HCT116 (cell line): ENCODE measurements at regions not wholly inside any gene's neighbourhood (a gene's known extent, or its start where the extent isn't known, plus 50 kb on each side); places are given as distances from the start of the nearest gene placed in this dataset.

Source experiments
- ATAC-seq: fragments of 200-7000 bp; cut with Tn5 transposase; 2 replicates; pipeline ENCODE4 v1.9.1; 2020; ENCODE audit warnings: mild to moderate bottlenecking, moderate library complexity
- BruUV-seq: library from RNA; stranded (reverse); fragments of 400-500 nt; replicated peaks from 2 replicates; lab custom pipeline; 2021; lab: Mats Ljungman, UMichigan
- CTCF ChIA-PET: fragments of 300-600 bp; sonication (Branson Sonifier 250); formaldehyde crosslinking; loops from one replicate; lab custom pipeline; 2021; ENCODE audit warnings: antibody characterized with exemption; lab: Charles Lee
- POLR2A ChIA-PET: fragments of 300-600, 350-600 bp; sonication (Branson Sonifier 250); formaldehyde crosslinking; loops from one replicate; lab custom pipeline; 2021; ENCODE audit warnings: antibody characterized with exemption; lab: Charles Lee
- RAD21 ChIA-PET, 2 experiments: fragments of 300-600 bp; sonication (Branson Sonifier 250); formaldehyde crosslinking; loops; one replicate each; lab custom pipeline; 2023; ENCODE audit warnings: low total read pairs in 2 of 2; ENCODE audit not compliant: uncharacterized antibody in 2 of 2, unreplicated experiment in 2 of 2, low non-redundant PET in 1 of 2; lab: Charles Lee
- DNase-seq: peaks from one replicate; pipeline ENCODE4 v3.0.0-alpha.2; 2010; ENCODE audit warnings: low read depth, low spot score
- H2AFZ ChIP-seq: fragments of 200-600 bp; shearing (Covaris generic), sonication (generic); 2 replicates; pipeline ENCODE4 v1.6.1; 2017; ENCODE audit warnings: low read depth, mixed run types, mixed read lengths, antibody characterized with exemption, low read length; ENCODE audit not compliant: poor library complexity, severe bottlenecking
- H3K27ac ChIP-seq: 2 replicates; pipeline ENCODE4 v1.5.1; 2012; ENCODE audit warnings: low read depth, low read length
- H3K27me3 ChIP-seq: fragments of 200-600 bp; sonication (generic); 2 replicates; pipeline ENCODE4 v1.6.1; 2016; ENCODE audit warnings: mixed run types, low read length, mixed read lengths; ENCODE audit not compliant: insufficient read depth
- H3K36me3 ChIP-seq, 2 experiments: fragments of 200-500 bp in 1 of 2; fragments of 200-600 bp in 1 of 2; sonication (Bioruptor generic) in 1 of 2; sonication (generic) in 1 of 2; 2 replicates each; pipeline versions ENCODE4 v1.5.1 to v1.6.1; 2014 to 2016; ENCODE audit warnings: low read length in 2 of 2, inconsistent platforms in 1 of 2, mixed read lengths in 1 of 2, mixed run types in 1 of 2; ENCODE audit not compliant: insufficient read depth in 2 of 2, control insufficient read depth in 1 of 2
- H3K4me1 ChIP-seq, 2 experiments: fragments of 200-600 bp in 1 of 2; sonication (generic) in 1 of 2; 2 replicates each; pipeline versions ENCODE4 v1.5.1 to v1.6.1; 2012 to 2017; ENCODE audit warnings: low read length in 2 of 2, inconsistent platforms in 1 of 2, mild to moderate bottlenecking in 1 of 2, mixed read lengths in 1 of 2, mixed run types in 1 of 2, moderate library complexity in 1 of 2; ENCODE audit not compliant: insufficient read depth in 2 of 2, control insufficient read depth in 1 of 2
- H3K4me2 ChIP-seq: fragments of 200-600 bp; sonication (generic); 2 replicates; pipeline ENCODE4 v1.6.1; 2017; ENCODE audit warnings: mixed run types, low read length, mixed read lengths
- H3K4me3 ChIP-seq, 2 experiments: fragments of 200-600 bp in 1 of 2; sonication (generic) in 1 of 2; replicated peaks in 1 of 2; 2 replicates each; pipeline ENCODE4 v1.5.1; 2011 to 2016; ENCODE audit warnings: low read length in 2 of 2, control low read depth in 1 of 2, low read depth in 1 of 2, mild to moderate bottlenecking in 1 of 2, mixed read lengths in 1 of 2, mixed run types in 1 of 2
- H3K79me2 ChIP-seq: fragments of 200-600 bp; sonication (generic); 2 replicates; pipeline ENCODE4 v1.6.1; 2017; ENCODE audit warnings: mild to moderate bottlenecking, mixed run types, low read length, moderate library complexity, mixed read lengths; ENCODE audit not compliant: insufficient read depth
- H3K9ac ChIP-seq: fragments of 200-600 bp; sonication (generic); 2 replicates; pipeline ENCODE4 v1.6.1; 2016; ENCODE audit warnings: low read length, mixed read lengths
- H3K9me2 ChIP-seq: fragments of 200-600 bp; sonication (generic), shearing (Covaris generic); 2 replicates; pipeline ENCODE4 v1.6.1; 2017; ENCODE audit warnings: mixed run types, mild to moderate bottlenecking, moderate library complexity; ENCODE audit not compliant: insufficient read depth
- H3K9me3 ChIP-seq, 2 experiments: fragments of 200-500 bp in 1 of 2; fragments of 200-600 bp in 1 of 2; sonication (Bioruptor generic) in 1 of 2; sonication (generic) in 1 of 2; 2 replicates each; pipeline ENCODE4 v1.6.1; 2014 to 2017; ENCODE audit warnings: low read length in 2 of 2, mixed read lengths in 2 of 2, inconsistent platforms in 1 of 2, low read depth in 1 of 2, mild to moderate bottlenecking in 1 of 2, mixed run types in 1 of 2, moderate library complexity in 1 of 2; ENCODE audit not compliant: control insufficient read depth in 1 of 2, insufficient read depth in 1 of 2
- H4K20me1 ChIP-seq: fragments of 200-600 bp; sonication (generic), shearing (Covaris generic); 2 replicates; pipeline ENCODE4 v1.6.1; 2017; ENCODE audit warnings: mixed run types, mild to moderate bottlenecking, moderate library complexity; ENCODE audit not compliant: insufficient read depth
- ATF3 ChIP-seq: IDR thresholded peaks from 2 replicates; pipeline ENCODE4 v1.6.1; 2012
- CBX3 ChIP-seq: IDR thresholded peaks from 2 replicates; pipeline ENCODE4 v1.6.1; 2012; ENCODE audit warnings: low read depth
- JUND ChIP-seq: IDR thresholded peaks from 2 replicates; pipeline ENCODE4 v1.6.1; 2012
- POLR2A ChIP-seq: IDR thresholded peaks from 2 replicates; pipeline ENCODE4 v1.7.0; 2011; ENCODE audit warnings: borderline replicate concordance; ENCODE audit not compliant: insufficient read depth, insufficient read length; ENCODE audit errors: extremely low read depth
- POLR2AphosphoS5 ChIP-seq: IDR thresholded peaks from 2 replicates; pipeline ENCODE4 v1.6.1; 2011; ENCODE audit warnings: mild to moderate bottlenecking, low read depth, low read length, moderate library complexity
- REST ChIP-seq: IDR thresholded peaks from 2 replicates; pipeline ENCODE4 v1.6.1; 2012; ENCODE audit warnings: low read depth
- TCF7L2 ChIP-seq: IDR thresholded peaks from 2 replicates; pipeline ENCODE4 v1.7.0; 2011; ENCODE audit warnings: borderline replicate concordance, inconsistent platforms; ENCODE audit not compliant: insufficient read depth, insufficient read length; ENCODE audit errors: extremely low read depth
- ZFX ChIP-seq: fragments of 450-650 bp; IDR thresholded peaks from 2 replicates; pipeline ENCODE4 v1.6.1; 2017
- intact Hi-C: fragments of 100-400 bp; cut with micrococcal nuclease; formaldehyde crosslinking; loops from 2 replicates; pipeline ENCODE4 v1.10.0; 2022

DNA sequence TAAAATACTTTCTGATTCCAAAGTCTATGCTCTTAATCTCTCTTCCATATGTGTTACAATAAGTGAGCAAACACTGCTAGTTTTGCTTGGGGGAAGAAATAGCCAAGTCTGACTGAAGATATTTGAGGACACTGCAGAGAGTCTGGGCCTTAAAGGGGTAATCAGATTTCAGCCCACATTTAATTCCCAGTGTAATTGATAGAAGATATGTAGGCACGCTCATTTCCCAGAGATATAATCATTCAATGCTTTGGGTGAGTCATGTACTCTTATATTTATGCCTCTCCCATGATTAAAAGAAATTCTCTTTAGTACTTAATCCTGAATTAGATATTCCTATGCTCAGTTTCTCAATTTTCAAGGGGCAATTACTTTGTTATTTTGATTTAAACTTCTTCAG is 178.1 kb upstream of the POM121L12 start:
- H3K9me2 ChIP-seq, result no peaks in the 10 kb centered on the region
- no peak overlapping the region for H3K4me2 ChIP-seq
- H3K4me1 ChIP-seq, result no peaks in the 10 kb centered on the region
- H3K9me3 ChIP-seq, result peaks cover 9 to 14% of the 10 kb centered on the region in 2 experiments; a peak in 3 of 4 replicates
- TF ChIP-seq ZFX (no peak), REST (no peak), POLR2AphosphoS5 (no peak), POLR2A (no peak), JUND (no peak), ATF3 (no peak), CBX3 (no peak), TCF7L2 (no peak)
- no peak overlapping the region for H2AFZ ChIP-seq
- H3K79me2 ChIP-seq, result no peaks in the 10 kb centered on the region
- POLR2A ChIA-PET, result no interaction called here
- CTCF ChIA-PET, result no interaction called here
- DNase-seq (no peak), ATAC-seq (no peak)
- no peaks in the 10 kb centered on the region for H3K36me3 ChIP-seq
- no peak overlapping the region for H3K4me3 ChIP-seq
- H3K9ac ChIP-seq, result no peak overlapping the region
- RAD21 ChIA-PET, result no interaction called here
- no TSS peak for BruUV-seq
- no peak overlapping the region for H3K27ac ChIP-seq
- H4K20me1 ChIP-seq, result no peaks in the 10 kb centered on the region
- intact Hi-C loops, result no loop called here
- H3K27me3 ChIP-seq, result no peaks in the 10 kb centered on the region
